DMS153 treated with DMSO at 0.1 percent for 48 hours (cell line): ENCODE measurements at regions not wholly inside any gene's neighbourhood (a gene's known extent, or its start where the extent isn't known, plus 50 kb on each side); places are given as distances from the start of the nearest gene placed in this dataset.

Experiments
- DNase-seq: peaks from one replicate; lab custom pipeline; 2025; ENCODE audit not compliant: unreplicated experiment; lab: John Stamatoyannopoulos, UW

GRCh38 chr1:219805191-219805590, 123.2 kb downstream of the SLC30A10 start:
- no peak for DNase-seq

GRCh38 chr1:219801156-219801820, 127.1 kb downstream of the SLC30A10 start:
- DNase-seq = no peak

- DNase-seq = no peak
Measured at GRCh38 chr1:219798283-219799030, 129.9 kb downstream of the SLC30A10 start.

- no peak for DNase-seq
Measured at GRCh38 chr1:219797683-219798082, 130.7 kb downstream of the SLC30A10 start.

- DNase-seq = no peak
Measured at GRCh38 chr1:219797009-219797408, 131.3 kb downstream of the SLC30A10 start.

- no peak for DNase-seq
Measured at GRCh38 chr1:219795363-219795917, 132.9 kb downstream of the SLC30A10 start.

GRCh38 chr1:219794085-219794743, 134.1 kb downstream of the SLC30A10 start:
- DNase-seq = no peak

GRCh38 chr1:219792337-219793021, 135.9 kb downstream of the SLC30A10 start:
- DNase-seq = no peak

- DNase-seq = no peak
Measured at GRCh38 chr1:219791766-219792165, 136.6 kb downstream of the SLC30A10 start.

GRCh38 chr1:219790834-219791615, 137.3 kb downstream of the SLC30A10 start:
- DNase-seq = no peak

GRCh38 chr1:219788700-219789099, 139.7 kb downstream of the SLC30A10 start:
- no peak for DNase-seq

- no peak for DNase-seq
Measured at GRCh38 chr1:219788091-219788490, 140.3 kb downstream of the SLC30A10 start.

- DNase-seq = no peak
Measured at GRCh38 chr1:219784660-219785381, 143.5 kb downstream of the SLC30A10 start.

- DNase-seq = no peak
Measured at GRCh38 chr1:219783605-219784235, 144.6 kb downstream of the SLC30A10 start.

- no peak for DNase-seq
Measured at GRCh38 chr1:219782929-219783328, 145.4 kb downstream of the SLC30A10 start.

- DNase-seq = no peak
Measured at GRCh38 chr1:219782311-219782710, 146.0 kb downstream of the SLC30A10 start.

- no peak for DNase-seq
Measured at GRCh38 chr1:219781491-219781890, 146.9 kb downstream of the SLC30A10 start.

- no peak for DNase-seq
Measured at GRCh38 chr1:219778793-219779369, 149.5 kb downstream of the SLC30A10 start.

- DNase-seq = no peak
Measured at GRCh38 chr1:219778110-219778509, 150.2 kb downstream of the SLC30A10 start.
